ENCODE measurements at regions not wholly inside any gene's neighbourhood (a gene's known extent, or its start where the extent isn't known, plus 50 kb on each side); places are given as distances from the start of the nearest gene placed in this dataset.

GRCh38 chr10:83346266-83346910 is 792.9 kb upstream of the GHITM start:
- no peak for TF ChIP-seq POLR2A (IDR thresholded peaks at IDR 0.05; ENCODE audit: low read depth, low read length)
- no peak for TF ChIP-seq POLR2AphosphoS5 (IDR thresholded peaks at IDR 0.05; ENCODE audit: low read depth, low read length)
